HG03139 (cell line): ENCODE measurements at regions not wholly inside any gene's neighbourhood (a gene's known extent, or its start where the extent isn't known, plus 50 kb on each side); places are given as distances from the start of the nearest gene placed in this dataset.
A peak's percentile ranks its signal among the peaks of the same experiment; 100 is the strongest.
"Not testable (repeated sequence)": the region's sequence is repeated elsewhere in the genome, so short reads cannot be mapped to it uniquely, and the experiment has no call there.

Experiments
- ATAC-seq: cut with Tn5 transposase; IDR thresholded peaks from one replicate; pipeline ENCODE4 v1.9.1; 2021; ENCODE audit not compliant: unreplicated experiment

DNA sequence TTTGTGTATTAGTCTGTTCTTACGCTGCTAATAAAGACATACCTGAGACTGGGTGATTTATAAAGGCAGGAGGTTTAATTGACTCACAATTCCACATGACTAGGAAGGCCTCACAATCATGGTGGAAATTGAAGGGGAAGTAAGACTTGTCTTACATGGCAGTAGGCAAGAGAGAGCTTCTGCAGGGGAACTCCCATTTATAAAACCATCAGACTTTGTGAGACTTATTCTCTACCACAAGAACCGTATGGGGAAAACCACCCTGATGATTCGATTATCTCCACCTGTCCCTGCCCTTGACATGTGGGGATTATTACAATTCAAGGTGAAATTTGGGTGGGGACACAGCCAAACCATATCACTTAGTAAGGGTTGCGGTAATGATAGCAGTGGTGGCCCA lies 833.1 kb downstream of the FLRT2 start:
- ATAC-seq, result no peak

DNA sequence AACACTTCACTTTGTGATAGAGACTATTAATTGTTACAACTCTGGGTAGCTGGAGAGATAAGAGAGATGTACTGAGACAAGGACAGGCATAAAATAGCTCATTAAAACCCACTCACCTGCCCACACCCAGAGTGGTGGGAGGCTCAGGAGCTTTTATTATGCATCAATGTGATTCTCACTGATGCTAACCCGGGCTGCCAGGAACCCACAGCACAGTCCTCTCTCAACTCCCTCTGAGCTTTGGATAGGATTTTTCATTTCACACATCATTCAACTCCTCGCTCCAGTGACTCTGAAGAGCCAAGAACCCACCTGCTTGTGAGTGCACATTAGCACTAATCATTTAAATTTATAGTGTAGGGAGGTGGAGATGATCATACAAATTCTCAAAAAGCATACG lies 827.9 kb downstream of the FLRT2 start:
- no peak for ATAC-seq

DNA sequence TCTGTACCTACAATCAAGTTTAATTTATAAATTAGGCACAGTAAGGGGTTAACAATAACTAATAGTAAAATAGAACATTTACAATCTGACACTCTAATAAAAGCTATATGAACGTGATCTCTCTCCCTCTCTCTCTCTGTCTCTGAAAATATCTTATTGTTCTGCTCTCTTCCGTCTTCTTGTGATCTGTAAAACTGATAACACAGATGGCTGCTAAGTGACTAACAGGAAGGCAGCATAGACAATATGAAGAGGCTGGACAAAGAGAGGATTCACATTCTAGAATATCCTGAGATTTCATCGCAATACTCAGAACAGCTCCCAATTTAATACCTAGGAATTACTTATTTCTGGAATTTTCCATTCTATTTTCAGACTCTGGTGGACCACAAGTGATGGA lies 827.2 kb downstream of the FLRT2 start:
- no peak for ATAC-seq

DNA sequence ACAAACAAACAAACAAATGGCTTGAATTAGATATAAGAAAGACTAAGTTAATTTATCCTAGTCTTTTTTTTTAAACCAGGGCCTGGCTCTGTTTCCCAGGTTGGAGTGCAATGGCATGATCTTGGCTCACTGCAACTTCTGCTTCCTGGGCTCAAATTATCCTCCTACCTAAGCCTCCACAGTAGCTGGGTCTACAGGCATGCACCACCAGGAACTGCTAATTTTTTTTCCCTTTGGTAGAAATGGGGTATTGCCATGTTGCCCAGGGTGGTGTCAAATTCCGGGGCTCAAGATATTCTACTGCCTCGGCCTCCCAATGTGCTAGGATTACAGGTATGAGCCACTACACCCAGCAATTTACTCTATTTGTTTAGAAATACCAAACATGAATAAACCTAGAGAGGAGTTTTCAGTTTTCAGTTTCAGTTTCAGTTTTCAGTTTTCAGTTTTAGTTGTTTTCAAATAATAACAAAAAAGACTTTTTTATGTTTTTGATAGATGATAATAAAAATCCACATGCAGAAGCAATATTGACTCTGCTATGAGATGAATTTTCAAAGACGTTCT lies 817.0 kb downstream of the FLRT2 start:
- no peak for ATAC-seq

DNA sequence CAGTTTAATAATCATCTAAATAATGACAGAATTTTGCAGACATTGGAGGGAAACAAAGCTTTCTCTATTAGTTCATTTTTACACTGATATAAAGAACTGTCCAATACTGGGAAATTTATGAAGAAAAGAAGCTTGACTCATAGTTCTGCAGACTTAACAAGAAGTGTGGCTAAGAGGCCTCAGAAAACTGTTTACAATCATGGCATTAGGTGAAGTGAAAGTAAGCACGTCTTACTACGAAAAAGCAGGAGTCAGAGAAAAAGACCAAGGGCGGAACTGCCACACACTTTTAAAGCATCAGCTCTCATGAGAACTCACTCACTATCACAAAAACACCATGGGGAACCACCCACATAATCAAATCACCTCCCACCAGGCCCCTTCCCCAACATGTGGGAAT lies 804.4 kb downstream of the FLRT2 start:
- no peak for ATAC-seq

DNA sequence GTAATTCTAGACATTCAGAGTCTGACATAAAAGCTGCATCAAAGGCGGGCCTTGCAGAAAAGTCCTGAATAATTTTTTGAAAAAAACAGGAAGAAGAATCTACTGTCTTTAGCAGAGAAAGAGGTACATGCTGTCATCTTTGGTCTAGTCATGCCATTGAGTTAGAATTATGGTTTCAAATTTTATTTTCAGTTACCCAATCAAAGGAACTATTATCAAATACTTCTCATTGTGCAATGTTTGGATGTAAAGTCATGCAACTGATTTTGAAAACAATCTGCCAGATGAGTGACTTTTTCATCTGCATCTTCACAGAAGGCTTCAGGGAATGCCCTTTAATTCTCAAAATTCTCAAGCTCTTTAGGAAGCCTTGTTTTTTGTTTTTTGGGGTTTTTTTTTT lies 803.5 kb downstream of the FLRT2 start:
- no peak for ATAC-seq

DNA sequence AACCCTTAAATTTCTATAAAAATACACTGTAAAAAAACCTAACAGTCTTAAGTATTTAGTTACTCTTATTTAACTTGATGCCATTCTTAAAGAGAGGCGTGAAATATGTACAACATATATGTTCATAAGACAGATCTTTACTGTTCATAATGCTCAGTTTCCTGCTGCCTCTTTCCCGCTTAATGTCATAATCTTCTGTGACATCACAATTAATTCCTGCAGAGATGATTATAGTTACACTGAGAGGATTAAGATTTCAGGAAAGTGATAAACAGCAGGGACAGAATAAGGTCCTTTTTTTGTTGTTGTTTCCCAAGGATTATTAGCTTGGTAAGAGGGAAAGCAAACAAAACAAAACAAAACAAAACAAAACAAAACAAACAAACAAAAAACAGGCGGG lies 801.4 kb downstream of the FLRT2 start:
- no peak for ATAC-seq

DNA sequence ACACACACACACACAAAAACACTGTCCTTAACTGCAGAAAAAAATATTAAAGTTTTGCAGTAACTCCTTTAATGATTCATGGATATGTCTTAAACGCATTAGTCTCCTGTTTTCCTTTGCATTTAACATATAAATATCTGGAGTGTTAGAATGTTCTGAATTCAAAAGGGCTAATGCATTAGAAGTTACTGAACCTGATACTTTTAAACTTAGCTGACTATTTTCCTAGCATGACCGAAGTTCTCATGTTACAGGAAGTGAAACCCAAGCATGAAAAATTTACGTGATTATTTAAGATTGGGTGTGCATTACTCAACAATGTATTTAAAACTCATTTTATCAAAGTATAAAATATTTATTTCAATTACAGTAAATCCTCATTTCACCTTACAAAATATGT lies 791.2 kb downstream of the FLRT2 start:
- ATAC-seq, result no peak

DNA sequence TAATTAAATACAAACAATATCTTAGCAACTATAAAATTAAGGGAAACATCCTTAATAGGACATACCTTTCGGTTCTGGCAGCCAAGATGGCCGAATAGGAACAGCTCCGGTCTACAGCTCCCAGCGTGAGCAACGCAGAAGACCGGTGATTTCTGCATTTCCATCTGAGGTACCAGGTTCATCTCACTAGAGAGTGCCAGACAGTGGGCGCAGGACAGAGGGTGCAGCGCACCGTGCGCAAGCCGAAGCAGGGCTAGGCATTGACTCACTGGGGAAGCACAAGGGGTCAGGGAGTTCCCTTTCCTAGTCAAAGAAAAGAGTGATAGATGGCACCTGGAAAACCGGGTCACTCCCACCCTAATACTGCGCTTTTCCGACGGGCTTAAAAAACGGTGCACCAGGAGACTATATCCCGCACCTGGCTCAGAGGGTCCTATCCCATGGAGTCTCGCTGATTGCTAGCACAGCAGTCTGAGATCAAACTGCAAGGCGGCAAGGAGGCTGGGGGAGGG lies 782.3 kb downstream of the FLRT2 start:
- ATAC-seq, result not testable (repeated sequence)

DNA sequence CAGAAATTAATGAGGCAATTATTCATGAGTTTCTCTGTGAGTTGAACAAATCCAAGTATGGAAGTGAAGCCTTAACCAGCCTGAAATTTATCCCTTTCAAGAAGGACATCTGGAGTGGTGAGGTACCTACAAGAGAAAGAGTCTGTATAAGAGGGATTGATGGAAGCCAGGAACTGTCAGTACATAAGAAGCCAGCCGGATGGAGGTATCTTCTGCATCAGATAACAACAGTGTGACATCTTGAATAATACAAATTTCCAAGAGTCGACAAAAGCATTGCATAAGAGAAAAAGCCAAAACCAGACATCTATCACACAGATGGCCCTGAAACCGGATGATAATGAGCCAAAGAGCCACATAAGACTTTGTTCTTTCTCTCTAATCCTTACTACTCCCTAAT lies 781.2 kb downstream of the FLRT2 start:
- no peak for ATAC-seq

DNA sequence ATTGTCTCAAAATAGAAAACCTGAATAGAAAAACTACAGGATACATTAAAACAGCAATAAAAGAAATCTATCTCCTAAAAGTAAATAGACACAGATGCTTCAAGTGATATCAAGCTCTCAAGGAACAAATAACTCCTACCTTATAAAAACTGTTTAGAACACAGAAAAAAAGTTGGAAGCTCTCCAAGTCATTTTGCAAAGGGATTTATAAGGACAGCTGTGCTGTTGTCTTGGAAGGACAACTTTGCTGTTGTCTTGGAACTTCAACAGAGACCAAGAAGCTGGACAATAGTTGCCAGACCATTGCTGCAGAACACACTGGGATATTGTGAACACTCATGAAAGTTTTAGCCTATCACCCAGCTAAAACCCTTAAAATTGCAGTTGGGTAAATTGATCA lies 780.7 kb downstream of the FLRT2 start:
- ATAC-seq, result no peak

DNA sequence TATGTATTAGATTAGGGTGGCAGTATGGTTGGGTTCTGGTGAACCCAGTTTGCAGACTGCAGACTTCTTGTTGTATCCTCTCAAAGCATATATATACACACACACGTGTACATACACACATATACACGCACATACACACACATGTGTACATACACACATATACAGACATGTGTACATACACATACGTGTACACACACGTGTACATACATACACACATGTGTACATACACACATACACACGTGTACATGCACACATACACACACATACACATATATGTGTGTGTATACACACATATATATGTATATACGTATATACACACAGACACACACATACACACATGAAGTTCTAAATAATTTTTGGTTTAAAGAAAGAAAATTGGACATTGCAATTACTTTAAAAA lies 780.2 kb downstream of the FLRT2 start:
- ATAC-seq, result no peak

DNA sequence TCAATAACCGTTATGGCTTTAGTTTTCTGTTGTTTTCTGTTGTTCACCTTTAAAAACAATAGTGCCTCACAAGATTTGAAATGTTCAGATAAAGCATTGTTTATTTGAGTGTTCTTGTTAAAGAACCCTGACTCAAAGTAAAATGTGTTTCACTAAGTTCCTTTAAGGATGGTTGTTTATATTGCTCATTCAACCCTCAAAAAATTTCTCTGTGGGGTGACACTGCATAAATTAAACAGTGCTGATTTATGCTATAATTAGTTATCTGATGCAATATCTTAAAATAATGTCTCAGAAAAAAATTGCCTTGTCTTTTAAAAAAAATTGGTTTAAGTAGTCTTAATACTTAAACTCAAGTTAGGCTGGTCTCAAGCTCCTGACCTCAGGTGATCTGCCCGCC lies 775.1 kb downstream of the FLRT2 start:
- no peak for ATAC-seq

DNA sequence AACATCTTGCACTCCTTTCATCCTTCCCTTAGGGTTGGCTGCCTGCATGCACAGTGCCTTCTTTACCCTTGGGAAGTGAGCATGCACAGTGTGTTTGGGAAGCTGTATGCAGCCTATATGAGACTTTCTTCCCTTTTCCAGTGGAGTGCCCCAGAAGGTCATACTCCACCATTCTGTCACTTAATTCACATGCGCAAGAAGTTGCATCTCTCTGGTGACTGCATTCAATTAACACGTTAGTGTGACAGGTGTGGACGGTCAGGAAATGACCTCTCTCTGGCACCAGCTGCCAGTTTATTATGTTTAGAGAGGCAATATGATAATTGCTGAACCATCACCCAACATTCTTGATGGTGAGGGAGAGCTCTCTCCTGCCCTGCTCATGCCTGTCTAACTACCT lies 770.0 kb downstream of the FLRT2 start:
- no peak for ATAC-seq

DNA sequence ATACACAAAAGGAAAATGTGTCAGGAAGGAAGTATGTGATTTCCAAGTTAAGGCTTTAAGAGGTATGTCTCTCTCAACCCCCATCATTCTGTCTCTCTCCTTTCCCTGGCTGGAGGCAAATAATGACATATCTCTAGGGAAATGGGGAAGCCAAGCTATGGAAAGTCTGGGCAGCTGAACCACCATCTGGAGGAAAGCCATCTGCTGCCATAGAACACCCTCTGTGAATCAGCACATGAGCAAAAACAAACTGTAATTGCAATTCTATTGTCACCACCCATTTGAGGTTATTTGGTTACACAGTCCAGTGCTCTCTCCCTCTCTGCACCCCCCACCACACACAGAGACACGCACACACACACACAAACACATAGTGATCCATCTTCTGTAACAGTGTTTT lies 766.2 kb downstream of the FLRT2 start:
- no peak for ATAC-seq

DNA sequence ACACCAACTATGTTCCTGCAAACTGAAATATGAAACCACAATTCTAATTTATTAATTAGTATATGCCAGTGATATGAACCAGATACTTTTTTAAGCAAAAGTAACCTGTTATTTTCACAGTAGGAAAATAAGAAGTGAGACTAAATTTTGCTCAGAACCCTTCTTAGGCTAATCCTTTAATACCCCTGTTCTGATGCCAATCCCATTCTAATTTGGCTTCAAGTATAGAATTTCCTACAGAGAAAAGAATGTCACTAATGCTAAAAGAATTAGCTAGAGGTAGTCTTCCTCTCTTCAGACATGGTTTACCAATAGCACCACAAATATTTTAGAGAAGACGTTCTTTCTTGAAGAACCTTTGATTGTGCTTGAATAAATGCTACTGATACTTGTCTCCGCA lies 758.4 kb downstream of the FLRT2 start:
- no peak for ATAC-seq

DNA sequence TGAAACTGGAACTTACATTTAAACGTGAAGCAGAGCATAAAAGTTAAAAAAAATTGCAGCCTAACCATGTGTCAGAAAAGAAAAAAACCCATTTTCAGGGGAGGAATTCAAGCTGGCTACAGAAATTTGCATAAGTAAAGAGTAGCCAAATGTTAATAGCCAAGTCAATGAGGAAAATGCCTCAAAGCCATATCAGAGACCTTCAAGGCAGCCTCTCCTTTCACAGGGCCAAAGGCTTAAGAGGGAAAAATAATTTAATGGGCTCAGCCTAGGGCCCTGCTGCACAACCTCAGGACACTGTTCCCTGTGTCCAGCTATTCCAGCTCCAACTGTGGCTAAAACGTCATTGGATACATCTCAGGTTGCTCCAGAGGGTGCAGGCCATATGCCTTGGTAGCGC lies 749.5 kb downstream of the FLRT2 start:
- ATAC-seq, result no peak

DNA sequence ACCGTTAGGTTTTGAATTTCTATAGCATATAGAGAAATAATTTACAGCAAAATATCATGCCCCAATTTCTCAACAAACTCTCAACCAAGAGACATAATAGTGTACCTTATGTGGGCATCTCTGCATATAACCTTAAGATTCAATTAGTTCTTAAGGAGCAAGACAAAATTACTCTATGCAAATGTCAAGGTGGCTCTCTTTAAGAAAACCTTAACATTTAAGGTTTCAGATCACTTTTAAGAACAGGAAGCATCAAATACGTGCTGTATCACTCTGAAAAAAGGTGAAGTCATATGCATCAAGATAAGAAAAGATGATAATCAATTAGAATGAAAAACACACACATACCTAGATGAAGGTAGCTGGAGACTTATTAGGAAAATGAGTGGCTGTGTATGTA lies 728.0 kb downstream of the FLRT2 start:
- no peak for ATAC-seq

DNA sequence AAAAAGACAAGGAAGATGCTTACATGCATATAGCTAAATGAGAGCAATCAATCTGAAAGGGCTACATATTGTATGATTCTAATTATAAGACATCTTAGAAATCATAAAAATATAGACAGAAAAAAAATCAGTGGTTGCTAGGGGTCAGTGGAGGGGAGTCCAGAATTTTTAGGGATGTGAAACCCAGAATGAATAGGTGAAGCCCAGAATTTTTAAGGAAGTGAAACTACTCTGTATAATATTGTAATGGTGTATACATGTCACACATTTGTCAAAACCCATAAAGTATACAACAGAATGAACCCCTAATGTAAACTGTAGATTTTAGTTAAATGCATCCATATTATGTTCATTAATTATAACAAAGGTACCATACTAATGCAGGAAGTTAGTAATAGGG lies 713.2 kb downstream of the FLRT2 start:
- ATAC-seq, result peak; percentile 82

DNA sequence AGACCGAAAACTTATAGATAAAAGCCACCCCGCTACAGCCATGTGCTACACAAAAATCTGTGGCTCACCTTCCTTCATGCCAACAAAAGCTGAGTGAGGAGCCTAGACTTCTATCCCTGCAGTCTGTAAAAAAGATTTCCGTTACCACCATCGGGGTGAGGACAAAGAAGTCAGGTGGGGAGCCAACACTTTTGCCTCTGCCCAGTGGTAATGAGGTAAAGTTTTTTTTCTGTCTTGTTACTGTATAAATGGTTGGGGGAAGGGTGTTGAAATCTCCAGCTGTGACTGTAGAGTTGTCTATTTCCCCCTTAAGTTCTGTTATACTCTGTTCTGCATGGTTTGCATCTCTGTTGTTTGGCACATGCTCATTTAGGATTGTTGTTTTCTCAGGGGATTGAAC lies 707.8 kb downstream of the FLRT2 start:
- ATAC-seq, result no peak

DNA sequence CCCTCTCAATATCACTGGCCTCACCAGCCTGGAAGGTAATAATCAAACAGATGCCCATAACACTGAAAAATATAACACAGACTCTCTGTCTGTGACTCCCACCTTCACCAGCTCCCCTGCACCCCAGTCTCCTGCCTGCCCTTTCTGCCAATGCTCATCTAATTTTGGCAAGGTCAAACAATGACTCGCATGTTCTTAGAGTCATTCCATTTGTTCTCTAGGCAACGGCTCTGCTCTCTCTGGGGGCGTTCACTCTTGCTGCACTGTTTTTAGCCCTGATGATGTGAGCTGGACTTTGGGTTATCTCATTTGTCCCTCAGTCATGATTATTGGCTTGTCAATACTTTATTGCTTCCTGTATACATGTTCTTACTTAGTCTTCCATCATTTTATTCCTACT lies 691.8 kb downstream of the FLRT2 start:
- no peak for ATAC-seq

DNA sequence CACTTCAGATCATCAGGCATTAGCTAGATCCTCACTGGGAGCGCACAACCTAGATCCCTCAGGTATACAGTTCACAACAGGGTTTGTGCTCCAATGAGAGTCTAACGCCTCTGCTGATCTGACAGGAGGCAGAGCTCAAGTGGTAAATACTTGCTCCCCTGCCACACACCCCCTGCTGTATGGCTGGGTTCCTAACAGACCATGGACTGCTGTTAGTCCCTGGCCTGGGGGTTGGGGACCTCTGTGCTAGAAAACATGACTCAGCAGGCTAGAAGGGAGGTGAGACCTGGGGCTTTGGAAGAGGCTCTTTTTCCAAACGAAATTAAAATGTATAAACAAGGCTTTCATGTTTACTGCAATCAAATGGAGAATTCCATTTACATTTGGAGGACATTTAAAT lies 691.1 kb downstream of the FLRT2 start:
- no peak for ATAC-seq

DNA sequence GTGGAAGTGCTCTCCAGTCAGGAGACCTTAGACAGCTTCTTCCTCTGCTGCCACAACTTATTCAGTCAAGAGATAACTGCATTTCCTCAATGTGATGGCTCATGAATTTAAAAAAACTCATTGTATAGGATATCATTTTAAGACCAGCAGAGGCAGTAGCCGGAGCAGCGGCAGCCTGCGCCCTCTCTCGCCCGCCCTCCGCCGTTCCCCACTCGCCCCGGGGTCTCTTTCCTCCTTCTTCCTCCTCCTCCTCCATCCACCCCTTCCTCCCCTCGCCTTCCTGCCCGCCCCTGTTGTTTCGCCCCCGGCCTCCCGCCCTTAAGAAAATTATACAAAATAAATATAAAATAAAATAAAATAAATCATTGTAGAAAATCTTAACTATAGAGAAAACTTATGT lies 687.6 kb downstream of the FLRT2 start:
- no peak for ATAC-seq

DNA sequence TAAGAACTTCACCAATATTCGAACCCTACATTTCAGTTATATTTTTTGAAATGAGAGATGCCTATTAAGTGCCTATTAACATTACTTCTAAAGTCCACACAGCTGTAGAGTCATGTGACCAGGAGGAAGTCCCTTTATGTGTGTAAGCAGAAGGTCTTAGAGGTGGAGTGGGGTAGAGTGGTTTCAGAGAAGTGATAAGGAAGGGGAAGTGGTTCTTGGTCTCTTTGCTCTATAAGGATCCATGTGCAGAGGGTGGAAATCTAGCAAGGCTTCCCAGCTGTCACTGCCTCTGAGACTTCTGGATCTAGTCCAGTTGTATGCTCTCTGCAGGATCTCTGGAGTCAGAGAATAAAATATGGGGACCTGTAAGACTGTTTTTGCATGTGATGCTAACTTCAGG lies 673.9 kb downstream of the FLRT2 start:
- ATAC-seq, result no peak
